IPS DF 6.9 (cell line): ENCODE measurements at regions not wholly inside any gene's neighbourhood (a gene's known extent, or its start where the extent isn't known, plus 50 kb on each side); places are given as distances from the start of the nearest gene placed in this dataset.
A peak's percentile ranks its signal among the peaks of the same experiment; 100 is the strongest.

Source experiments
- DNase-seq: peaks from one replicate; pipeline ENCODE4 v3.0.0-alpha.2; 2013; ENCODE audit warnings: low read depth, low spot score
- H3K27ac ChIP-seq: one replicate; pipeline ENCODE4 v1.5.1; 2013; ENCODE audit warnings: low read length, control low read depth
- H3K27me3 ChIP-seq: 2 replicates; pipeline ENCODE4 v1.6.1; 2013; ENCODE audit warnings: mild to moderate bottlenecking, low read length; ENCODE audit not compliant: control insufficient read depth, insufficient read depth
- H3K36me3 ChIP-seq: 2 replicates; pipeline ENCODE4 v1.6.1; 2013; ENCODE audit warnings: low read length; ENCODE audit not compliant: control insufficient read depth, insufficient read depth
- H3K4me1 ChIP-seq: 2 replicates; pipeline ENCODE4 v1.6.1; 2013; ENCODE audit warnings: low read length; ENCODE audit not compliant: control insufficient read depth, insufficient read depth
- H3K4me3 ChIP-seq: 2 replicates; pipeline ENCODE4 v1.5.1; 2013; ENCODE audit warnings: mild to moderate bottlenecking, low read length
- H3K9me3 ChIP-seq: 2 replicates; pipeline ENCODE4 v1.6.1; 2013; ENCODE audit warnings: low read length, inconsistent platforms; ENCODE audit not compliant: control insufficient read depth, insufficient read depth
- WGBS: extraction: QIAGEN DNeasy Blood & Tissue Kit; methylation state at CpG from one replicate; pipeline ENCODE4 v1.1.7; 2013; ENCODE audit warnings: mixed read lengths, missing lambda C conversion rate; ENCODE audit not compliant: insufficient read length, insufficient coverage; 5-methylcytosine and 5-hydroxymethylcytosine counted together

DNA sequence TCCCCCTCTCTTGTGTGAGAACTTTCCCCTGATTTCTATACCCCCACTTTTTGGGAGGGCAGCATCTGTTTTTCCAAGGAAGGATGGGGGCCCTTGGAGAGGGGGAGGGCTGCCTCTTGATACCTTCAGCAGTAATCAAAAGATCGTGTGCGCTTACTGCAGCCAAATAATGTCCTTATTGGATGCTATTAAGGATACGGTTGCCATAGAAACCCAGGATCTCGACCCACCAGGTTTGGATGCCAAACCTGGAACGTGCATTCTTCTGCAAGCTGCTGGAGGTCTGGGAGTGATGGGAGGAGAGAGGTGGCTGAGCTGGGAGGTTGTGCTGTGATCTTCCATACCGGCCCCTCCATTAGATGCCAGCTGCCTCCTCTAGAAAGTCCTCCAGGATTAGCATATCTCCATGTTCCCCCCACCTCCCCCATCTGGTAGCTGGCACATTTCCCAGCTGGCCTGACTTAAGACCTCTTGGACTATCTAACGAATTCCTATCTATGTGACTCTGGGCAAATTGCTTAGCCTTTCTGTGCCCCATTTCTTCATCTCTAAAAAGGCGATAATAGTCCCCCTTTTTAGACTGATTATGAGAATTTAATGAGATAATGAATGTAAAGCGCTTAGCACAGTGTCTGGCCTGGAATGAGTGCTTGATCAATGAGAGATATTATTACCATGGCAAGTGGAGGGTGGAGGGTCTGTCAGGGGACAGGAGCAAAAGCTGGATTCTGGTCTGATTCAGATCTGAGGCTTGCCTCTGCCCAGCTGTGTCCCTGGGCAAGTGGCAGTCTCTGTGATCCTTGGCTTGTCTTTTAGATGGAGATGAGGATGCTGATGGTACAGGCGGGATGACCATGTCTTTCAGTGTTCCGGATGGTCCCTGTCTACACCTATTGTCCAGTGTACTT is 78.5 kb upstream of the PCBD1 start:
- no peaks in the 10 kb centered on the region for H3K36me3 ChIP-seq
- no peak overlapping the region for H3K27ac ChIP-seq
- no CpG with 5 or more reads among the region's 11 CpGs for WGBS

DNA sequence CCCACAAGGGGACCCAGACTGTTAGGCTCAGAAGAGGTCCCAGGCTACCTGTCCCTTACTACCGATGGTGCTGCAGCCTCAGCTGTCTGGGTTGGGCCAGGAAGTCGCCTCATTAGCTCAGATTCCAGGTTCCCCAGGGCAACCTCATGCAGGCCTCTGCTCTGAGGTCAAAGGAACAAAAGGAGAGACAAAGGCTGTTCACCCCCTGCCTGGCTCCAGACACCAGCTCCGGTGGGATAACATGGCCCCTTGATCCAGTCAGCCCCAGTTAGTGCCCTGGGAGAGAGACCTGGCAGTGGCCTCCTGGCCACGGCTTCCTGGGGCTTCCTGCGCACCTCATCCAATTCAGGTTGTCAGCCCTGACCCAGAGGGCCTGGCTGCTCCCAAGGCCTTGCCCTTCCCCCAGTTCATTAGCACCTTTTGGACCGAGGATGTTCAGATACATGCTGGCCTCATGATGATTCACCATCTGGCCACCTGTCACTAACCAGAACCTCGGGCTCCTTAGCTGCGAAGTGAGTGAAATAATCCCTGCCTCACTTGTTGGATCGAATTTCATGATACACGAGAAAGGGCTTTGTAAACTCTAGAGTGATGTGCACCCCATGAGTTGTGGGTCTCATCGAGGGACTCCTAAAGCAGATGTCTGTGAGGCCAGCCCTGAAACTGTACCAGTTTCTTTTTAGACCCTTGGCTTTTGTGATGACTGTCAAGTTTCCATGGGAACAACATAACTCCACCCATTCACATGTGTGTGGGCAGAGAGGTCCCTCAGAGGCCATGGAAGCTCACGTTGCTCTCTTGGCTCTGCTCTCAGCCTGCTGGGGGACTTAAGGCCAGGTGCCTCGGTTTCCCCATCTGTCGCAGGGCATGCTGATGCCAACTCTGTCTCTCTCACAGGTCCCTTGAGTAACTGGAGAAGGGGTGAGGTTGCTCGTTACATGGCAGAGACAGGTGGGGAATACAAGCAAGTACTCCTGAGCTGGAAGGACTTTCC is 79.5 kb upstream of the PCBD1 start:
- WGBS = no CpG with 5 or more reads among the region's 15 CpGs
- Histone ChIP-seq H3K4me3 (no peak overlapping the region), H3K27ac (no peak overlapping the region), H3K27me3 (no peaks in the 10 kb centered on the region), H3K36me3 (no peaks in the 10 kb centered on the region), H3K9me3 (no peaks in the 10 kb centered on the region), H3K4me1 (peaks cover 9% of the 10 kb centered on the region)
- DNase-seq = no peak

More for the DNA sequence above, 78.5 kb upstream of the PCBD1 start:
- Histone ChIP-seq H3K9me3 (no peaks in the 10 kb centered on the region), H3K4me1 (peaks cover 9% of the 10 kb centered on the region), H3K4me3 (no peak overlapping the region), H3K27me3 (no peaks in the 10 kb centered on the region)
- no peak for DNase-seq

DNA sequence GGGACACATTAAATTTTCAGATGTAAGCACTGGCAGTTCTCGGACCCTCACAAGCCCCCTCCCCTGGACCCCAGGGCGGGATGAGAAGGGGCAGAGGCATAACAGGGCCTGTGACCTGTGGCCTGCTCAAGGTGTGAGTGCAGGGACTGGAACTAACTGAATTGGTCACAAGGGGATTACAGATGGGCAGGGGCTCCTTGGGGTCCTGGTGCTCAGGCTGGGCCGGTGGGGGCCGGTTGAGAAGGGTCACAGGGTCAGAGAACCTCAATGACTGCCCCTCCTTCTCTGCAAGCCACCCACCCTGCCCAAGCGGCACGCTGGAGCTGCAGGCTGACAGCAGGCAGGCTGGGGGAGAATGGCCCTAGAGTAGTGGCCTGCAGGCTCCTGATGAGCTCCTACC is 80.8 kb upstream of the PCBD1 start:
- Histone ChIP-seq H3K36me3 (no peaks in the 10 kb centered on the region), H3K9me3 (no peaks in the 10 kb centered on the region), H3K4me1 (peaks cover 9% of the 10 kb centered on the region), H3K4me3 (no peak overlapping the region), H3K27ac (no peak overlapping the region), H3K27me3 (no peaks in the 10 kb centered on the region)
- WGBS = no CpG with 5 or more reads among the region's 6 CpGs
- DNase-seq = no peak

DNA sequence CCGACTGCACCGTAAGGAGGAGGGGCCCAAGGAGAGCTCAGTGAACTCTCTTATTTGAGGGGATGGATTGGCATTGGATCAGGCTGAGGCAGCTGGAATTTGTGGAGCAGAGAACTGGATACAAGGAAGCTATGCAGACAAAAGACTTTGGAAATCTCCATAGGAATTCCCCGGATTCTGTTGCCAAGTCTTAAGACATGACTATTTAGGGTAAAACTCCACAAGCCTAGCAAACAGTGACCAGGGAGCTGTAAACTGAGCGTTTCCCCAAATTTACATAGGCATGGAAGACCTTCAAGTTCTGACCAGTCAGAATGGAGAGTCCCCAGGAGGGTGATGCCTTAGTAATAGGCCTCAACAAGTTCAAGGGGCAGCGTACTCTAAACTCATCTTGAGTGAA is 82.5 kb upstream of the PCBD1 start:
- DNase-seq = peak; percentile 66
- Histone ChIP-seq H3K9me3 (no peaks in the 10 kb centered on the region), H3K4me3 (no peak overlapping the region), H3K27ac (no peak overlapping the region), H3K4me1 (peaks cover 9% of the 10 kb centered on the region), H3K36me3 (no peaks in the 10 kb centered on the region), H3K27me3 (no peaks in the 10 kb centered on the region)
- WGBS = no CpG with 5 or more reads among the region's 5 CpGs

DNA sequence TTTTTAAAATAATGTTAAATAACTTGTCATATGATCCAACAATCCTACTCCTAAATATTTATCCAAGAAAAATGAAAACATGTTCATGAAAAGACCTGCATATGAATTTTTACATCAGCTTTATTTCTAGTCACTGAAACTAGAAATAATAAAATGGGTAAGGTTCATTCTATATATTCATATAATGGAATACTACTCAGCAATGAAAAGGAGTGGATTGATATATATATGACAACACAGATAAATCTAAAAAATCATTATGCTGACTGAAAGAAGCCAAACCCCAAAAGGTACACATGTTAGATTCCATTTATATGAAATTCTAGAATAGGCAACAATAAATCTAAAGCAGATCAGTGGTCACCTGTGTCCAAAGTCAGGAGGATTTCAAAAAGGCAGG is 84.9 kb upstream of the PCBD1 start:
- Histone ChIP-seq H3K9me3 (no peaks in the 10 kb centered on the region), H3K36me3 (no peaks in the 10 kb centered on the region), H3K27ac (no peak overlapping the region), H3K4me1 (peaks cover under 1% of the 10 kb centered on the region; the same call in 1 of the 2 replicates), H3K27me3 (no peaks in the 10 kb centered on the region), H3K4me3 (no peak overlapping the region)
- no peak for DNase-seq

DNA sequence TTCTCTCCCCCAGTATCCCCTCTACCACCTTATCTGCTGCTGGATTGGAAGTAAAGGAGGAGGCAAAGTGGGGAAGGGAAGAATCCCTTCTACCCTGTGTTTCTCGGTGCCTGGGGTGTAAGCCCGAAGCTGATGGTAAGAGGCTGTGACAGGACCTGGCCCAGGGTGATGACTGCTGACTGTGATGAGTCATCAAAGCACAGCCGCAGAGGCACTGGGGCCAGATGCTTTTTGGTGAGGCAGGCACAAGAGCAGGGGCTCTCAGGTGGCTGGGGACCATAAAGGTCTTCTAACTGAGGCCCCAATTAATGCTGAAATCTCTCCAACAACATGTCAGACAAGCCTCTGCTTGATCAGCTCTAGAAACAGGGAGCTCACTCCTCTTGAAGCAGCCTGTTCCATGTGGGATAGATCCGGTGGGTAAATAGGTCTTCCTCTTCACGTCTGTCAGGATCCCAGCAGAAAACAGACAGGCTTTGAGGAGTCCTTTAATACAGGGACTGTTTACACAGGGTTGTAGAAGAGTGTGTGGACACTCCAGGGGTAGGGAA is 86.1 kb upstream of the PCBD1 start:
- H3K36me3 ChIP-seq = no peaks in the 10 kb centered on the region
- H3K4me3 ChIP-seq = no peak overlapping the region
- no peaks in the 10 kb centered on the region for H3K9me3 ChIP-seq
- H3K27ac ChIP-seq = no peak overlapping the region
- no peaks in the 10 kb centered on the region; the same call in 1 of the 2 replicates for H3K4me1 ChIP-seq
- no CpG with 5 or more reads among the region's 5 CpGs for WGBS
- no peak for DNase-seq
- no peaks in the 10 kb centered on the region for H3K27me3 ChIP-seq

DNA sequence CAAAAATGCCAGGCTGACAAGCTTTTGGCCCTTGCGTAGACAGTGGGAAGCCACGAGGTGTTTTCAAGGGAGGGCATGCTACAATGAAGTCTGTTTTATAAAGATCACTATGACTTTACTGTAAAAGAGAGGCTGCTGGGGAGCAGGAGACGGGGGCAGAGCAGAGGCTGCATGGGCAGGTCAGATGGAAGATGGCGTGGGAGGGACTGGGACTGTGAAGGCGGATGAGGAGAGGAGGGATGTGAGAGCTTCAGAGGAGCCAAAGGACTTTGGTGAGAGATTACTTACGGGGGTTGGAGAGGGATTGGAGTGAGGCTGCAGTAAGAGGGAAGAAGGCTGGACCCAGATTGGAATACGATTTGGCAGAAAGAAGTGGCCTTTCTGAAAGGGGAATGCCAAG is 86.6 kb upstream of the PCBD1 start:
- Histone ChIP-seq H3K27ac (no peak overlapping the region), H3K27me3 (no peaks in the 10 kb centered on the region), H3K9me3 (no peaks in the 10 kb centered on the region), H3K4me3 (no peak overlapping the region), H3K4me1 (no peaks in the 10 kb centered on the region; the same call in 1 of the 2 replicates), H3K36me3 (no peaks in the 10 kb centered on the region)
- WGBS = no CpG with 5 or more reads among the region's 7 CpGs
- DNase-seq = no peak

DNA sequence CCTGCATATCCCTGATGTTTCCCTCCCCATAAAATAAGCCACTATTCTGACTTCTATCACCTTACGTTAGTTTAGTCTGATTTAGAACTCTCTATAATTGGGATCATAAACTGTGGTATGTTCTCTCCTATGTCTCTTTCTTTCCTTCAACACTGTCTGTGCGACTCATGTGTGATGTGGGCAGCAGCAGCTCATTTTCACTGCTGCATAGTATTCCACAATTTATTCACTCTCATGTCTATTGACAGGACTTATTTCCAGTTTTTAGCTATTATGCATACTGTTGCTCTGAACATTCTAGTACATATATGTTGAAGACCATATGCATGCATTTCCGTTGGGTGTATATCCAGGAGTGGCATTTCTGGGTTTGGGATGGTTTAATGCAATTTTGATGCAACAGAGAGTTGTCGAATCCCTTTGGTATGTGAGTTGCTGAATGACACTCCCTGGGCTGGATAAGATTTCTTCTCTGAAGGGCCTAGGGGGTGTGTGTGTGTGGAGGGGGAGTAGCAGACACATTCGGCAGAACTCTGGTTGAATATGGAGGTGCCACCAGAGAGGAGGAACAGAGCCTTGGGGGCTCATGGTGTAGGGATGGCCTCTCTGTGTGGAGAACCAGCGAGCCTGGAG is 87.8 kb upstream of the PCBD1 start:
- WGBS = no CpG with 5 or more reads among the region's 6 CpGs
- no peaks in the 10 kb centered on the region for H3K36me3 ChIP-seq
- DNase-seq = no peak

DNA sequence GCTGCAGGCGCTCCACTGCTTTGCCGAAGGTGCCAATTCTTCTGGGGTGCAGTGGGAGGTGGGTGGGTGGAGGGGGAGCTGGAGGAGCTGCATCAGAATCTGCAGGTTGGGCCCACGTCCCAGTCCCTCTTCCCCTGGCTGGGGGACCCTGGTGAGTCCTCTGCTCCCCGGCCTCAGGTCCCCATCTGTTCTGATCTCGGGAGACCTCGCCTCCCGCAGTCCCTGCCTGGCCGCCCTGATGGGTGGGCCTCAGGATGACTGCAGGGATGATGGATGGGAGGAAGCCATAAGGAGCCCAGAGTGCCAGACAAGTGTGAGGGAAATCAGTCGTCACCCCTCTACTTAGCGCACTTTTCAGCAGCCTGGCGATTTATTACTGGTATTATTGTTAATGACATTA is 89.3 kb upstream of the PCBD1 start:
- no peaks in the 10 kb centered on the region for H3K4me1 ChIP-seq
- WGBS = no CpG with 5 or more reads among the region's 11 CpGs
- DNase-seq = no peak
- no peak overlapping the region for H3K27ac ChIP-seq
- H3K36me3 ChIP-seq = no peaks in the 10 kb centered on the region
- H3K27me3 ChIP-seq = no peaks in the 10 kb centered on the region
- no peaks in the 10 kb centered on the region for H3K9me3 ChIP-seq
- H3K4me3 ChIP-seq = no peak overlapping the region

More for the DNA sequence above, 87.8 kb upstream of the PCBD1 start:
- Histone ChIP-seq H3K4me1 (no peaks in the 10 kb centered on the region), H3K4me3 (no peak overlapping the region), H3K27me3 (no peaks in the 10 kb centered on the region), H3K27ac (no peak overlapping the region), H3K9me3 (no peaks in the 10 kb centered on the region)

DNA sequence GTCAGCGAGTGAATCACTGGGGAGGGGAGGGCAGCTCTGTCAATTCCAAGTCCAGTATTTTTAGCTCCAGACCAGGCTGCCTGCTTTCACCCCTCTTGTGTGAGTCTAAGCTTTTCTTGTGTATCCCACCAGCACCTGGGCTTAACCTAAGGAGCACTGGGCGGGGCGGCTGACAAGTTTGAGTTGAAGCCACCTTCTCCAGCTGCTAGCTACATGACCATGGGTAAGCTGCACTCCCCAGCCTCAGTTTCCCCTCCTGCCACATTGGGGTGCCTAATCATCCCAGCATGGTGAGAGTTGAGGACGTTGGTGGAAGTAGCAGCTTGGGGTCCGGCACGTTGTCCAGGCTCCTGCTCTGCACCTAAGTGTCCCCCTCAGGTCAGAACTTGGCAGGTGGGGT is 89.8 kb upstream of the PCBD1 start:
- no CpG with 5 or more reads among the region's 6 CpGs for WGBS

More for the DNA sequence above, 89.8 kb upstream of the PCBD1 start:
- Histone ChIP-seq H3K27me3 (no peaks in the 10 kb centered on the region), H3K4me1 (no peaks in the 10 kb centered on the region), H3K9me3 (no peaks in the 10 kb centered on the region), H3K4me3 (no peak overlapping the region), H3K27ac (no peak overlapping the region), H3K36me3 (no peaks in the 10 kb centered on the region)
- no peak for DNase-seq
